NCI-H1105 (cell line): ENCODE measurements at regions not wholly inside any gene's neighbourhood (a gene's known extent, or its start where the extent isn't known, plus 50 kb on each side); places are given as distances from the start of the nearest gene placed in this dataset.

ENCODE experiments used
- DNase-seq: peaks from one replicate; lab custom pipeline; 2025; lab: John Stamatoyannopoulos, UW

DNA sequence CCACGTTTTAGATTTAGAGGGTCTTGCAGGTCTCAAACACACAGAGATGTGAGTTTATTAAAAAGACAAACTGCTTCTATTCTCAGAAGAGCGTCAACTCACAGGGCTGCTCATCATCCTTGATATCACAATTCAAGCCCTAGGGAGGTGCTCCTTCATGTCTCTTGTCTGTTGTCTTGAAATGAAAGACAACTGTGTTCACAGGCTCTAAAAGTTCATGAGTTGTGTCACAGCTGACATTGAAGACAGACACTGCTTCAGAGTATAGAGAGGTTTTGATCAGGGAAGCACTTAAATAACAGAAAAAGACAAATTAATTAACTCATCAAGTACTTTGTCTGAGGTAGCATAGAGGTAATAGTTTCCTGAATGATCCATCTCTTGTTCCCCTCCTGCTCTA, 1917.6 kb upstream of the WWC1 start:
- DNase-seq = no peak

DNA sequence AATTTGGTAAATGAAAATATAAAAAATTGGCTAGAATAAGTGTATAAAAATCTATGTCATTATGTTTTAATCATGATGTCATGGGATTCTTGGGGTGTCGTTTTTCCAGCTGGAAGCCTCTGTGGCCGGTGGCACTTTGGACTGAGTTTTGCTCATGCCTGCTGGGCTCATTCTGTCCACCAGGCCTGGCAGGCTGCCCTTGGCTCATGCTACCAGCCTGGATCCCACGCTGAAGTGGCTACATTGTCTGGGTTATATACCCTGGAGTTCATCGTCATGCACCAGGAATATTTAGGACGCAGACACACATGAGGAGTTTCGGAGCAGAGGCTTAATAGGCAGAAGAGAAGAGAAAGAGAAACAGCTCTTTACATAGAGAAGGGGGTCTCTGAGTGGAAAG, 1913.7 kb upstream of the WWC1 start:
- DNase-seq = no peak

GRCh38 chr5:166379517-166379916, 1911.9 kb upstream of the WWC1 start:
- DNase-seq = no peak

GRCh38 chr5:166382031-166382430, 1909.4 kb upstream of the WWC1 start:
- DNase-seq = no peak

GRCh38 chr5:166398131-166398530, 1893.3 kb upstream of the WWC1 start:
- no peak for DNase-seq

DNA sequence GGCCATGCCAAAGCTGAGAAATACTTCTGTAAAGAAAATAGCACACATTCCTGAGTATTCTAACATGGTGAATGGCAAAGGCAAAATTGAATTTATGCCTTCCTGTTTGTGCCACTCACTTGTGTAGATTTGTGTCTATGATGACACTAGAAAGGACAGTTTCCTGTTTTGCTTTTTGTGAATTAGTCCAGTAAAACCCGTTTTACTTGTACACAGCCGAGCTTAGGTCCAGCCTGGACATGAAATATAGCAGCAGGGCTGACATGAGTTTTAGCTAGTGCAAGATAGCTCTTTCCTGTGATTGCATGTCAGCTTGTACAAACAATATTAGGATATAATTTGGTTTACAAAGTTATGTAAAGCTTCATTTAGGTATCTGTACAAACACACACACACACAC, 1891.7 kb upstream of the WWC1 start:
- no peak for DNase-seq

GRCh38 chr5:166401391-166401790, 1890.1 kb upstream of the WWC1 start:
- no peak for DNase-seq

DNA sequence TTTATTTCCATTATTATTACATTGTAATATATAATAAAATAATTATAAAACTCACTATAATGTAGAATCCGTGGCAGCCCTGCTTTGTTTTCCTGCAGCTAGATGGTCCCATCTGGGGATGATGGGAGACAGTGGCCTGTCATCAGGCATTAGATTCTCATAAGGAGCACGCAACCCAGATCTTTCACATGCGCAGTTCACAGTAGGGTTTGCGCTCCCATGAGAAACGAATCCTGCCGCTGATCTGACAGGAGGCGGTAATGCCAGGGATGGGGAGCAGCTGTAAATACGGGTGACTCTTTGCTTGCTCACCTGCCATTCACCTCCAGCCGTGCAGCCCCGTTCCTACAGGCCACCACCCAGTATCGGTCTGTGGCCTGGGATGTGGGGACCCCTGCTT, 1879.3 kb upstream of the WWC1 start:
- DNase-seq = no peak

- no peak for DNase-seq
Measured at GRCh38 chr5:166427211-166427610, 1864.2 kb upstream of the WWC1 start.

- no peak for DNase-seq
Measured at GRCh38 chr5:166428264-166428803, 1863.1 kb upstream of the WWC1 start.

DNA sequence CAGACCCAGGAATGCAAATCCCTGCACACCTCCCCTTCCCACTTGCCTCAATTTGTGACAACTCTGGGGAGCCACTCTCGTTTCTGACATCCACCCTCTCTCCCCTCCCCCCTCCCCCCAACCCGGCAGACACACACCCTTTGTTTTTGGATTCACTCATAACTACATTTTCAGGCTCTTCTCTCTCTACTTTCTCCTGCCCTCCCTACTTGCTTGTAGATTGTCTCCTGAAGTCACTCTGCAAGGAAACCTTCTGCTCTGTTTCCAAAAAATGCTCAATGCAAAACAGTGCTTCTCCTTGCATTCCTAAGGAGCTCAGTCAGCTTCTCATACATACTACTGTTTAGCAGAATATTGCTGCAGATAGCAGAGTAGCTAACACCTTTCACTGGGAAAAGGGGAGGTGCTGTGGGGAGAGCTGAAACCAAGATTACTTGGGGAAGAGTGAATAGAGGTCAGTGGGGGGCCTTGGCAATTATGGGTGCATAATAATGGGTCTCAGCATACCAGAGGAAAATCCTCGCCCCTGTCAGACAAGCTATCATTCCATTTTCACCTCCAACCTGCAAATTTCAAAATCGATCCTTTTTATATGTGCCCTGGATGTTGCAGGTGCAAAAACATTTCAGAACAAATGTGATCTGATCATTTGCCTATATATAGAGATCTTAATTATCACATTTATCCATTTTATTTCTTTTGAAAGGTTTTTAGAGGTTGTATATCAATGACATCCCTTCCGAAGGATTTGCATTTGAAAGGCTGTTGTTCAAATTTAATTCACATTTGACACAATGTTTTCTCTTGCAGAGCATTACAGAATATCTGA, 1860.7 kb upstream of the WWC1 start:
- no peak for DNase-seq

- DNase-seq = no peak
Measured at GRCh38 chr5:166431456-166431855, 1860.0 kb upstream of the WWC1 start.

DNA sequence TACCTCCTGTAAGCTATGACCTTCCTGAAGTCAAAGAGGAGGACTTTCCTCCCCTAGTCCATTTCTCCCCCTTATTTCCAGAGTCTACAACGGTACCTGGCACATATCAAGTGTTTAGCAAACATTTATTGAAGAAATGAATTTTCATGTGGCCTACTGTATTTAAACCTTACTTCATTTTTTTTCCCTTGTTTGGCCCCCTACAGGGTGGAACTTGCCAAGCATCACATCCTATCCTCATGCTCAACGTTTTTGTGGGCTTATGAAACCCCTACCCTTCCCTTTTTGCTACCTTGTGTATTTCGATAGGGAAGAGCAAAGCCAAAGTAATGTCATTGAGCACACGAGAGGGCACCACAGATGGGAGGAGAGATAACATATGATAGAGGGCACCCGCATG, 1857.8 kb upstream of the WWC1 start:
- no peak for DNase-seq

DNA sequence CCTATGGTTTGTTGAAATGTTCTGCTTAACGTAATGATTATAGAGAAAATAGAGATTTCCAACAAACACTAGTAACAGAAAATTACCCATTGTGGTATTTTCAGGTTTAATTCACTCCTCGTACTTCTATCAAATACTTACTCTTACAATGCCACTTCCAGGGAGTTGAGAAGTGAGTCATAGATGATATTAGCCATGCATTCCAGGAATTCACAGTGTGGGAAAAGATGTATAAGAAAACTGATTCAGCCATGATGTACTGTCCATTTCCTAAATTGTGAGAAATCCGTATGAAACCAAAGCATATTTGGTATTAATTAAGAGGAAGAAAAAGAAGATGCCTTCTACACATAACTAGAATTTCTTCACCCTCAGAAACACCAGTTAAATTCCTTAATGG, 1854.6 kb upstream of the WWC1 start:
- DNase-seq = no peak

DNA sequence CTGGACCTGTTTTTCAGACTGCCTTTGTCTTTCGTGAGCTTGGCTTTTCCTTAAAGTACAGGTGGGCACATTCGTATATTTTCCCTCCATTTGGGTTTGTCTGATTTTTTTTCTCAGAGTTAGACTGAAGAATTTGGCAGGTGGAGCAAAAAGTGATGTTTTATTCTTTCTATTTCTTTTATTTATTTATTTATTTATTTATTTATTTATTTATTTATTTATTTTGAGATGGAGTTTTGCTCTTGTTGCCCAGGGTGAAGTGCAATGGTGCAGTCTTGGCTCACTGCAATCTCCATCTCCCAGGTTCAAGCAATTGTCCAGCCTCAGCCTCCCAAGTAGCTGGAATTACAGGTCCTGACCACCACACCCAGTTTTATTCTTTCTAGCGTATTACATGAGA, 1805.1 kb upstream of the WWC1 start:
- no peak for DNase-seq

DNA sequence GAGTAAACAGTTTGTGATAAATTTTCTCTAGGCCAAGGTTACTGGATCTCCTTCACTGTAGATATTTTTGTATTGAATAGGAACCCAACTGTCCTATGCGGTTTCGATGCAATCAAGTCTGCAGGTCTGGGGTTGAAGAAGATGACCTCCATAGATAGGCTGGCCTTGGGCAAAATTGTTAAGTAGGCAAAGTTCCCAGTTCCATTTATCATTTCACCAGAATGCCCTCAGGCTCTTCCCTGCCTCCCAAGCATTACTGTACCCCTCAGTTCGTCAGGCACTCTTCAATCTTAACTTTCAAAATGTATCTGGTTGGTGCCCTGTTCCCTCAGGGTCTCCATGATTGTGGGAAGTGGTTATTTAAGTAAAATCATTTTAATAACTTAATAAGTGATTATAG, 1802.9 kb upstream of the WWC1 start:
- no peak for DNase-seq

GRCh38 chr5:166493040-166493439, 1798.4 kb upstream of the WWC1 start:
- no peak for DNase-seq

- no peak for DNase-seq
Measured at GRCh38 chr5:166493612-166494011, 1797.8 kb upstream of the WWC1 start.

DNA sequence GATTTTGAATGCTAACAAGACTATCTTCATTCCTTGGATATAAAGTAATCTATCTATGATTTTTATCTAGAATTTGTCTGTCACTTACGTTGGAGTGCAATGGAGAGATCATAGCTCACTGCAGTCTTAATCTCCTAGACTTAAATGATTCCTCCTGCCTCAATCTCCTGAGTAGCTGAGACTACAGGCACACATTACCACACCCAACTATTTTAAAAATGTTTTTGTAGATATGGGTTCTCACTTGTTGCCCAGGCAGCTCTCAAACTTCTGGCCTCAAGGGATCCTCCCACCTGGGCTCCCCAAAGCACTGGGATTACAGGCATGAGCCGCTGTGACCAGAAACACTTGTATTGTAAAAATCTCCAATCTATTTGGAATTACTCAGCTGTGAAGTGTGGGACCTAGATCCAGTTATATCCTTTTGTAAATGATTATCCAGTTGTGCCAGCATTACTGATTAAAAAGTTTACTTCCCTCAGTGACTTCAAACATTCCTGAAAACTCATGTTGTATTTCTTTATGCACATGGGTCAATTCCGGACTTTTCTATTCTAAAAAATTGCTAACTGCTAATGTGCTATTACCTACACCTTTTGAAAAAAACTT, 1793.8 kb upstream of the WWC1 start:
- no peak for DNase-seq

DNA sequence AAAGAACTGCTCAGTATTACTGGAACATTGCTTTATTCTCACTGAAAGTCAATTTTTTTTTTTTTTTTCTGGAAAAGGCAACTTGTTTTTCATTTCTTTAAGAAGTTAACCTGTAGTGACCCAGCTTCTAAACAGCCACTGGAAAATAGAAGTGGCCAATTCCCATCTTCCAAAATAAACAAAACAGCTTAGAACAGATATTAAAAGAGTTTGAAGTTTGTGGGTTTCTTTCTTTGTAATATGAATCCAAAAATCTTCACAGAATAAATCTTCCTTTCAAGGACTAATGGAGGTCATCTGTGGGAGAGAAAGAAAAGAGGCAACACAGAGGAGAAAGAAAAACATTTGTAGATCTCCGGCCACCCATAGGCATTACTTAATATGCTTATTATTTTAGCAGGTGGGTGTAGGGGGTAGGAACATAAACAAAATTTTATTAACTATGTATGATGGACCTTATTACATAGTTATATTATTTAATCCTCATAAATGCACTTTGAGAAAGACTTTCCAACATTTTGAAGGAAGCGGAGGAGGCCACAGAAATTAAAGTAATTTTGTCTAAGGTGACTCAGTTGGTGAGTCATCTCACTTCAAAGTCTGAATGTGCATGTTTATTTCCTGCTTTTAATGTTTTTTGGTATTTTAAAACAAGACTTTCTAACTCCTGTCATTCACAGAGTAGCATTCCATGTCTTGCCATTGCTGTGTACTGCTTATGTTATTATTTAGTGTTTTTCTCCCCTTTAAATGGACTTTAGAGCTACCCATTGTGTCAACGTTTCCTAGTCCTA, 1791.8 kb upstream of the WWC1 start:
- no peak for DNase-seq

DNA sequence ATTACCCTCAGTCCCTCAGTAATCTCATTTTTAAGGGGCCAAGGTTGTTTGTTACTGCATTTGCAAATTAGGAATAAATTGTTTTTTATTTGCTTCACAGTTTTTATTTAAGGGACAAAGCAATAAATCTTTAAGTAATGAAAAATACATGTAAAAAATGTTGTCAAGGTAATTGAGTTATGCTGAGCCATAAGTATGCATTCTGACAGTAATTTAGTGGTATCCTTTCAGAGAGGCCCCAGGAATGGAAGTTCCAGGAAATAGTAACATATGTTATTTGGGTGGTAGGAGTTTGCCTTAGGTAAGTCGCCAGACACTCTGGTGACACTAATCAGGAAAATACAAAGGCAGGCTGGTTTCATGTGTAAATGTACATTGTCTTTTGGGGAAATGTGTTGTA, 1787.9 kb upstream of the WWC1 start:
- DNase-seq = no peak

GRCh38 chr5:166505067-166505466, 1786.4 kb upstream of the WWC1 start:
- DNase-seq = peak; percentile 53

GRCh38 chr5:166505544-166505943, 1785.9 kb upstream of the WWC1 start:
- peak; percentile 11 for DNase-seq
